Adrenal gland (tissue), 5 donors: ENCODE measurements at regions not wholly inside any gene's neighbourhood (a gene's known extent, or its start where the extent isn't known, plus 50 kb on each side); places are given as distances from the start of the nearest gene placed in this dataset.

ENCODE experiments used
- POLR2A ChIP-seq, 2 donors: fragments of 450-650 bp; IDR thresholded peaks; one replicate each; pipeline ENCODE4 v1.6.1; 2017; ENCODE audit warnings: antibody characterized with exemption in 2 of 2, mild to moderate bottlenecking in 2 of 2, moderate library complexity in 1 of 2
- TF ChIP-seq, protein P1 (sequence below), 6 experiments: fragments of 450-650 bp in 4 of 6; fragments of 200-600 bp in 2 of 6; sonication (generic) in 1 of 6; IDR thresholded peaks; 1 replicate in 5 of 6; 2 replicates in 1 of 6; pipeline versions ENCODE4 v1.5.1 to v1.8.0; 2016 to 2021; ENCODE audit warnings: antibody characterized with exemption in 6 of 6, mild to moderate bottlenecking in 2 of 6, moderate library complexity in 1 of 6
- donor health status: DM: no; HTN: no; CAD: no.

DNA sequence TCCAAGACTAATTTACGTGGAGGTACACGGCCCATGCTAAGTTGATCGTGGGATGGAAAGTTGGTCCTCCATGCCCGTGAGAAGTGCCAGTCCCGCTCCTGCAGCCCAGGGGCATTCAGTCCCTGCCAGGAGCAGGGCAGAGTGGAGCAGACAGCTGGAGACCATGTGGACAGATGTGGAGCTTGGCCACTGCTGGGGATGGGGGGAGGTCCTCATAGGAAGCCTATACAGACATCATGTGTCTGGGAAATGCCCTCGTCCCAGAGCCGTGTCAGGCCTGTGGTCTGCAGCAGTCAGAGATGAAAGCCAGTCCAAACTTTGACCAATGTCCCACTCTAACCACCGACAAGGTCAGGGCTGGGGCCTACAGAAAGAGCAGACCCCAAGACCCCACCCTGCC lies 118.4 kb downstream of the CPZ start:
- TF ChIP-seq, protein P1, sequence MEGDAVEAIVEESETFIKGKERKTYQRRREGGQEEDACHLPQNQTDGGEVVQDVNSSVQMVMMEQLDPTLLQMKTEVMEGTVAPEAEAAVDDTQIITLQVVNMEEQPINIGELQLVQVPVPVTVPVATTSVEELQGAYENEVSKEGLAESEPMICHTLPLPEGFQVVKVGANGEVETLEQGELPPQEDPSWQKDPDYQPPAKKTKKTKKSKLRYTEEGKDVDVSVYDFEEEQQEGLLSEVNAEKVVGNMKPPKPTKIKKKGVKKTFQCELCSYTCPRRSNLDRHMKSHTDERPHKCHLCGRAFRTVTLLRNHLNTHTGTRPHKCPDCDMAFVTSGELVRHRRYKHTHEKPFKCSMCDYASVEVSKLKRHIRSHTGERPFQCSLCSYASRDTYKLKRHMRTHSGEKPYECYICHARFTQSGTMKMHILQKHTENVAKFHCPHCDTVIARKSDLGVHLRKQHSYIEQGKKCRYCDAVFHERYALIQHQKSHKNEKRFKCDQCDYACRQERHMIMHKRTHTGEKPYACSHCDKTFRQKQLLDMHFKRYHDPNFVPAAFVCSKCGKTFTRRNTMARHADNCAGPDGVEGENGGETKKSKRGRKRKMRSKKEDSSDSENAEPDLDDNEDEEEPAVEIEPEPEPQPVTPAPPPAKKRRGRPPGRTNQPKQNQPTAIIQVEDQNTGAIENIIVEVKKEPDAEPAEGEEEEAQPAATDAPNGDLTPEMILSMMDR (IDR thresholded peaks at IDR 0.05): no peak
- no peak for TF ChIP-seq POLR2A (IDR thresholded peaks at IDR 0.05)
